ENCODE measurements at regions not wholly inside any gene's neighbourhood (a gene's known extent, or its start where the extent isn't known, plus 50 kb on each side); places are given as distances from the start of the nearest gene placed in this dataset.

GRCh38 chr12:91868054-91868453 lies 277.6 kb downstream of the BTG1 start:
- Histone ChIP-seq H3K4me2 (replicated peaks; ENCODE audit: low read depth, low read length, poor library complexity, severe bottlenecking) (no peak overlapping the region), H3K9me3 (ENCODE audit: control extremely low read depth in 1 of 3, control insufficient read depth in 2 of 3, insufficient read depth in 1 of 3, low read length in 2 of 3) (no peaks in the 10 kb centered on the region), H3K9ac (ENCODE audit: low read length) (no peak overlapping the region), H3K4me1 (ENCODE audit: control insufficient read depth in 2 of 2, insufficient read depth in 2 of 2, low read length in 2 of 2) (no peaks in the 10 kb centered on the region), H3K36me3 (replicated peaks in 1 of 2; ENCODE audit: control extremely low read depth in 1 of 2, control insufficient read depth in 1 of 2, extremely low read depth in 1 of 2, insufficient read depth in 2 of 2, low read length in 1 of 2) (no peaks in the 10 kb centered on the region), H2AFZ (ENCODE audit: insufficient read depth, low read depth, low read length, poor library complexity, severe bottlenecking) (no peak overlapping the region), H3K79me2 (ENCODE audit: control insufficient read depth, insufficient read depth, low read length) (no peaks in the 10 kb centered on the region), H3K27me3 (replicated peaks in 1 of 4; ENCODE audit: control extremely low read depth in 1 of 4, control insufficient read depth in 3 of 4, insufficient read depth in 4 of 4, low read length in 3 of 4) (no peaks in the 10 kb centered on the region), H3K4me3 (ENCODE audit: control extremely low read depth in 1 of 5, extremely low read depth in 1 of 5, insufficient read depth in 1 of 5, low read depth in 2 of 5, low read length in 4 of 5) (no peak overlapping the region), H3K27ac (ENCODE audit: low read length in 2 of 2) (no peak overlapping the region), H4K20me1 (ENCODE audit: control insufficient read depth, insufficient read depth, low read length, poor library complexity, severe bottlenecking) (no peaks in the 10 kb centered on the region)
- ChIA-PET POLR2A (no interaction called here), CTCF (no interaction called here)
- Mint-ChIP-seq H3K27ac (no peak overlapping the region), H3K4me1 (no peaks in the 10 kb centered on the region), H3K9me3 (ENCODE audit: insufficient read depth) (no peaks in the 10 kb centered on the region), H3K27me3 (no peaks in the 10 kb centered on the region), H3K4me3 (no peak overlapping the region)
- WGBS (ENCODE audit: insufficient coverage) = no CpG with 5 or more reads among the region's 4 CpGs
- no peak for TF ChIP-seq CTCF (IDR thresholded peaks at IDR 0.05)
- no peak for DNase-seq
- intact Hi-C loops (cut with micrococcal nuclease) = no loop called here
- ATAC-seq (ENCODE audit: low read depth) = no peak

- whole genome bisulfite sequencing (ENCODE audit: insufficient coverage) = 90% methylated on average over 4 of the region's 5 CpGs
- H3K27me3 Mint-ChIP-seq = no peaks in the 10 kb centered on the region
- ChIA-PET POLR2A (no interaction called here), CTCF (no interaction called here)
- no peak overlapping the region for H3K27ac Mint-ChIP-seq
- Histone ChIP-seq H3K9me3 (ENCODE audit: control extremely low read depth in 1 of 3, control insufficient read depth in 2 of 3, insufficient read depth in 1 of 3, low read length in 2 of 3) (no peaks in the 10 kb centered on the region), H3K27ac (ENCODE audit: low read length in 2 of 2) (no peak overlapping the region), H3K4me1 (ENCODE audit: control insufficient read depth in 2 of 2, insufficient read depth in 2 of 2, low read length in 2 of 2) (no peaks in the 10 kb centered on the region), H3K27me3 (replicated peaks in 1 of 4; ENCODE audit: control extremely low read depth in 1 of 4, control insufficient read depth in 3 of 4, insufficient read depth in 4 of 4, low read length in 3 of 4) (no peaks in the 10 kb centered on the region), H3K9ac (ENCODE audit: low read length) (no peak overlapping the region), H3K4me3 (ENCODE audit: control extremely low read depth in 1 of 5, extremely low read depth in 1 of 5, insufficient read depth in 1 of 5, low read depth in 2 of 5, low read length in 4 of 5) (no peak overlapping the region), H3K4me2 (replicated peaks; ENCODE audit: low read depth, low read length, poor library complexity, severe bottlenecking) (no peak overlapping the region), H4K20me1 (ENCODE audit: control insufficient read depth, insufficient read depth, low read length, poor library complexity, severe bottlenecking) (no peaks in the 10 kb centered on the region), H3K36me3 (replicated peaks in 1 of 2; ENCODE audit: control extremely low read depth in 1 of 2, control insufficient read depth in 1 of 2, extremely low read depth in 1 of 2, insufficient read depth in 2 of 2, low read length in 1 of 2) (no peaks in the 10 kb centered on the region), H3K79me2 (ENCODE audit: control insufficient read depth, insufficient read depth, low read length) (no peaks in the 10 kb centered on the region), H2AFZ (ENCODE audit: insufficient read depth, low read depth, low read length, poor library complexity, severe bottlenecking) (no peak overlapping the region)
- TF ChIP-seq CTCF (IDR thresholded peaks at IDR 0.05) (no peak), EZH2 (IDR thresholded peaks at IDR 0.05; ENCODE audit: borderline replicate concordance, insufficient read depth, low read depth, low read length, poor library complexity, severe bottlenecking) (no peak)
- DNase-seq (no peak), ATAC-seq (ENCODE audit: low read depth) (no peak)
- H3K9me3 Mint-ChIP-seq (ENCODE audit: insufficient read depth) = no peaks in the 10 kb centered on the region
- intact Hi-C loops (cut with micrococcal nuclease) = no loop called here
- H3K4me3 Mint-ChIP-seq = no peak overlapping the region
- H3K4me1 Mint-ChIP-seq = no peaks in the 10 kb centered on the region
Measured at GRCh38 chr12:91866566-91866965, 279.1 kb downstream of the BTG1 start.
